Breast epithelium (tissue), 3 donors: ENCODE measurements at regions not wholly inside any gene's neighbourhood (a gene's known extent, or its start where the extent isn't known, plus 50 kb on each side); places are given as distances from the start of the nearest gene placed in this dataset.
"Not testable (repeated sequence)": the region's sequence is repeated elsewhere in the genome, so short reads cannot be mapped to it uniquely, and the experiment has no call there.

ENCODE experiments used
- POLR2A ChIP-seq: fragments of 450-650 bp; IDR thresholded peaks from one replicate; pipeline ENCODE4 v1.6.1; 2016; ENCODE audit warnings: antibody characterized with exemption, mild to moderate bottlenecking, moderate library complexity
- POLR2AphosphoS5 ChIP-seq, 3 donors: sonication (generic); formaldehyde crosslinking; IDR thresholded peaks; one replicate each; pipeline ENCODE4 v1.6.1; 2017; ENCODE audit warnings: antibody characterized with exemption in 3 of 3
- TF ChIP-seq, protein P1 (sequence below), 3 donors: fragments of 450-650 bp; IDR thresholded peaks; one replicate each; pipeline ENCODE4 v1.5.1; 2016 to 2017; ENCODE audit warnings: antibody characterized with exemption in 3 of 3, mild to moderate bottlenecking in 3 of 3, moderate library complexity in 3 of 3

DNA sequence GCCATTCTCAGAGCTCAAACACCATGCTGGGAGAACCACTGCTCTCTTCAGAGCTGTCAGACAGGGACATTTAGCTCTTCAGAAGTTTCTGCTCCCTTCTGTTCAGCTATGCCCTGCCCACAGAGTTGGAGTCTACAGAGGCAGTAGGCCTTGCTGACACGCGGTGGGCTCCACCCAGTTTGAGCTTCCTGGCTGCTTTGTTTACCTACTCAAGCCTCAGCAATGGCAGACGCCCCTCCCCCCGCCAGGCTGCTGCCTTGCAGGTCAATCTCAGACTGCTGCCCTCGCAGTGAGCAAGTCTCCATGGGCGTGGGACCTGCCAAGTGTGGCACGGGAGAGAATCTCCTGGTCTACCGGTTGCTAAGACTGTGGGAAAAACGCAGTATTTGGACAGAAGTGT, 93.8 kb upstream of the ZC3H12A start:
- TF ChIP-seq POLR2AphosphoS5 (IDR thresholded peaks at IDR 0.05); POLR2A: not testable (repeated sequence)
- TF ChIP-seq, protein P1, sequence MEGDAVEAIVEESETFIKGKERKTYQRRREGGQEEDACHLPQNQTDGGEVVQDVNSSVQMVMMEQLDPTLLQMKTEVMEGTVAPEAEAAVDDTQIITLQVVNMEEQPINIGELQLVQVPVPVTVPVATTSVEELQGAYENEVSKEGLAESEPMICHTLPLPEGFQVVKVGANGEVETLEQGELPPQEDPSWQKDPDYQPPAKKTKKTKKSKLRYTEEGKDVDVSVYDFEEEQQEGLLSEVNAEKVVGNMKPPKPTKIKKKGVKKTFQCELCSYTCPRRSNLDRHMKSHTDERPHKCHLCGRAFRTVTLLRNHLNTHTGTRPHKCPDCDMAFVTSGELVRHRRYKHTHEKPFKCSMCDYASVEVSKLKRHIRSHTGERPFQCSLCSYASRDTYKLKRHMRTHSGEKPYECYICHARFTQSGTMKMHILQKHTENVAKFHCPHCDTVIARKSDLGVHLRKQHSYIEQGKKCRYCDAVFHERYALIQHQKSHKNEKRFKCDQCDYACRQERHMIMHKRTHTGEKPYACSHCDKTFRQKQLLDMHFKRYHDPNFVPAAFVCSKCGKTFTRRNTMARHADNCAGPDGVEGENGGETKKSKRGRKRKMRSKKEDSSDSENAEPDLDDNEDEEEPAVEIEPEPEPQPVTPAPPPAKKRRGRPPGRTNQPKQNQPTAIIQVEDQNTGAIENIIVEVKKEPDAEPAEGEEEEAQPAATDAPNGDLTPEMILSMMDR (IDR thresholded peaks at IDR 0.05) = not testable (repeated sequence)
